ENCODE measurements at regions not wholly inside any gene's neighbourhood (a gene's known extent, or its start where the extent isn't known, plus 50 kb on each side); places are given as distances from the start of the nearest gene placed in this dataset.

DNA sequence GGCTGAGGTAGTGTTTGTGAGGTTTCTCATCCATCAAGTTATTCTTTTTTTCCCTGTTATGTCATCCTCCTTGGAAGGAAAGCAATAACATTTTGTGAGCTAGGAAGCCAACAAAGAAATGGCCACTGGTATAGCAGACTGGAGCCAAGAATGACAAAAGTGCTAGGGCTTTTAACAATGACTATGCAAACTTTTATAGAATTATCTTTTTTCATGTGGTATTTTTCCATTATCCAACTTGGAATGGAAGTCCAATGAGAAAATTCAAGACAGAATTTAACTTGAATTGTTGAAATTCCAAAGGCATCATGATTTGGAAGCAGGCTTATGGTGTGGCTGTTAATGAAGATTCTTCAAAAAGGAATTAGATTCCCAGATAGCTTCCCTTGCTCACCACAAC lies 216.4 kb upstream of the PDGFD start:
- H3K4me2 ChIP-seq (ENCODE audit: low read depth, low read length, poor library complexity, severe bottlenecking) = no peak overlapping the region
- H2AFZ ChIP-seq (ENCODE audit: low read depth, low read length, severe bottlenecking) = no peak overlapping the region
- no peaks in the 10 kb centered on the region for H3F3A ChIP-seq (ENCODE audit: insufficient read depth)
- no peaks in the 10 kb centered on the region for H3K9me2 ChIP-seq (replicated peaks; ENCODE audit: insufficient read depth, low read length)
- no peaks in the 10 kb centered on the region for H4K20me1 ChIP-seq (ENCODE audit: low read depth, low read length)
- no peaks in the 10 kb centered on the region for H3K9me3 ChIP-seq (ENCODE audit: insufficient read depth, low read length)
- H3K27me3 ChIP-seq (ENCODE audit: low read length) = no peaks in the 10 kb centered on the region
- no peaks in the 10 kb centered on the region for H3K79me2 ChIP-seq (ENCODE audit: insufficient read depth, low read length)
- H3K36me3 ChIP-seq (ENCODE audit: low read length) = no peaks in the 10 kb centered on the region
- no peak overlapping the region for H3K9ac ChIP-seq (ENCODE audit: low read length)
- TF ChIP-seq, protein P1, sequence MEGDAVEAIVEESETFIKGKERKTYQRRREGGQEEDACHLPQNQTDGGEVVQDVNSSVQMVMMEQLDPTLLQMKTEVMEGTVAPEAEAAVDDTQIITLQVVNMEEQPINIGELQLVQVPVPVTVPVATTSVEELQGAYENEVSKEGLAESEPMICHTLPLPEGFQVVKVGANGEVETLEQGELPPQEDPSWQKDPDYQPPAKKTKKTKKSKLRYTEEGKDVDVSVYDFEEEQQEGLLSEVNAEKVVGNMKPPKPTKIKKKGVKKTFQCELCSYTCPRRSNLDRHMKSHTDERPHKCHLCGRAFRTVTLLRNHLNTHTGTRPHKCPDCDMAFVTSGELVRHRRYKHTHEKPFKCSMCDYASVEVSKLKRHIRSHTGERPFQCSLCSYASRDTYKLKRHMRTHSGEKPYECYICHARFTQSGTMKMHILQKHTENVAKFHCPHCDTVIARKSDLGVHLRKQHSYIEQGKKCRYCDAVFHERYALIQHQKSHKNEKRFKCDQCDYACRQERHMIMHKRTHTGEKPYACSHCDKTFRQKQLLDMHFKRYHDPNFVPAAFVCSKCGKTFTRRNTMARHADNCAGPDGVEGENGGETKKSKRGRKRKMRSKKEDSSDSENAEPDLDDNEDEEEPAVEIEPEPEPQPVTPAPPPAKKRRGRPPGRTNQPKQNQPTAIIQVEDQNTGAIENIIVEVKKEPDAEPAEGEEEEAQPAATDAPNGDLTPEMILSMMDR (IDR thresholded peaks at IDR 0.05; ENCODE audit: insufficient read depth, low read length, poor library complexity, severe bottlenecking) = no peak
- TF ChIP-seq EZH2phosphoT487 (conservative IDR thresholded peaks at IDR 0.05; ENCODE audit: low read length) = no peak
- H3K4me3 ChIP-seq (ENCODE audit: insufficient read depth, low read length, poor library complexity, severe bottlenecking) = no peak overlapping the region
- H3K27ac ChIP-seq (ENCODE audit: low read depth, low read length) = no peak overlapping the region

DNA sequence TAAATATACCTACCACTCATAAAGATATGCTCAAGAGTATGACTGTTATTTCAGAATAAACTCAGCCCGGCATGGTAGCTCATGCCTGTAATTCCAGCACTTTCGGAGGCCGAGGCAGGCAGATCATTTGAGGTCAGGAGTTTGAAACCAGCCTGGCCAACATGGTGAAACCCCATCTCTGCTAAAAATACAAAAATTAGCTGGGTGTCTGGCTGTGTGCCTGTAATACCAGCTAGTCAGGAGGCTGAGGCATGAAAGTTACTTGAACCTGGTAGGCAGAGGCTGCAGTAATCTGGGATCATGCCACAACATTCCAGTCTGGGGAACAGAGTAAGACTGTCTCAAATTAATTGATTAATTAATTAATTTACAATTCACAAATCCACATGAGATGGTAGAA lies 208.2 kb upstream of the PDGFD start:
- Histone ChIP-seq H3K27me3 (ENCODE audit: low read length) (no peaks in the 10 kb centered on the region), H4K20me1 (ENCODE audit: low read depth, low read length) (no peaks in the 10 kb centered on the region), H3K9me2 (replicated peaks; ENCODE audit: insufficient read depth, low read length) (no peaks in the 10 kb centered on the region), H3K4me2 (ENCODE audit: low read depth, low read length, poor library complexity, severe bottlenecking) (no peak overlapping the region), H3K4me3 (ENCODE audit: insufficient read depth, low read length, poor library complexity, severe bottlenecking) (no peak overlapping the region), H3K27ac (ENCODE audit: low read depth, low read length) (no peak overlapping the region), H3K9ac (ENCODE audit: low read length) (no peak overlapping the region), H3K9me3 (ENCODE audit: insufficient read depth, low read length) (no peaks in the 10 kb centered on the region), H3K79me2 (ENCODE audit: insufficient read depth, low read length) (no peaks in the 10 kb centered on the region), H2AFZ (ENCODE audit: low read depth, low read length, severe bottlenecking) (no peak overlapping the region), H3F3A (ENCODE audit: insufficient read depth) (no peaks in the 10 kb centered on the region), H3K36me3 (ENCODE audit: low read length) (no peaks in the 10 kb centered on the region)
- TF ChIP-seq, protein P1 (IDR thresholded peaks at IDR 0.05; ENCODE audit: insufficient read depth, low read length, poor library complexity, severe bottlenecking) = no peak
- no peak for TF ChIP-seq EZH2phosphoT487 (conservative IDR thresholded peaks at IDR 0.05; ENCODE audit: low read length)

DNA sequence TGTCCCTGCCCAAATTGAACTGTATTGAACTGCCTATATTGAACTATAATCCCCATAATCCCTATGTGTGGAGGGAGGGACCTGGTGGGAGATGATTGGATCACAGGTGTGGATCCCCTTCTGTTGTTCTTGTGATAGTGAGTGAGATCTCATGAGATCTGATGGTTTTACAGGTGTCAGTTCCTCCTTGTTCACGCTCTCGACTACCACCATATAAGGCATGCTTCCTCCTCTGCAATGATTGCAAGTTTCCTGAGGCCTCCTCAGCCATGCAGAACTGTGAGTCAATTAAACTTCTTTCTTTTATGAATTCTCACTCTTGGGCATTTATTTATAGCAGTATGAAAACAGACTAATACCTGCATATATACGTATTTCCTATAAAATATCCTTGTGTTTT lies 206.5 kb upstream of the PDGFD start:
- Histone ChIP-seq H3K4me2 (ENCODE audit: low read depth, low read length, poor library complexity, severe bottlenecking) (no peak overlapping the region), H3K9ac (ENCODE audit: low read length) (no peak overlapping the region), H3K79me2 (ENCODE audit: insufficient read depth, low read length) (no peaks in the 10 kb centered on the region)

More for the DNA sequence above, 206.5 kb upstream of the PDGFD start:
- Histone ChIP-seq H3F3A (ENCODE audit: insufficient read depth) (no peaks in the 10 kb centered on the region), H3K9me3 (ENCODE audit: insufficient read depth, low read length) (no peaks in the 10 kb centered on the region), H3K9me2 (replicated peaks; ENCODE audit: insufficient read depth, low read length) (no peaks in the 10 kb centered on the region), H3K27ac (ENCODE audit: low read depth, low read length) (no peak overlapping the region), H3K4me3 (ENCODE audit: insufficient read depth, low read length, poor library complexity, severe bottlenecking) (no peak overlapping the region), H3K27me3 (ENCODE audit: low read length) (no peaks in the 10 kb centered on the region), H4K20me1 (ENCODE audit: low read depth, low read length) (no peaks in the 10 kb centered on the region), H2AFZ (ENCODE audit: low read depth, low read length, severe bottlenecking) (no peak overlapping the region), H3K36me3 (ENCODE audit: low read length) (no peaks in the 10 kb centered on the region)
- TF ChIP-seq, protein P1 (IDR thresholded peaks at IDR 0.05; ENCODE audit: insufficient read depth, low read length, poor library complexity, severe bottlenecking) = no peak
- no peak for TF ChIP-seq EZH2phosphoT487 (conservative IDR thresholded peaks at IDR 0.05; ENCODE audit: low read length)

All from SU-DHL-6 (cell line).